ENCODE measurements at regions not wholly inside any gene's neighbourhood (a gene's known extent, or its start where the extent isn't known, plus 50 kb on each side); places are given as distances from the start of the nearest gene placed in this dataset.
"Not testable (repeated sequence)": the region's sequence is repeated elsewhere in the genome, so short reads cannot be mapped to it uniquely, and the experiment has no call there.

- DNase-seq (ENCODE audit: low spot score), result no peak
- intact Hi-C loops (cut with DNase I), result no loop called here
Observed at GRCh38 chr12:16788506-16789203, 182.7 kb upstream of the LMO3 start.

- no peak for DNase-seq (ENCODE audit: low spot score)
- intact Hi-C loops (cut with DNase I), result no loop called here
Observed at GRCh38 chr12:16785953-16786352, 180.0 kb upstream of the LMO3 start.

- DNase-seq (ENCODE audit: low spot score), result no peak
- intact Hi-C loops (cut with DNase I), result no loop called here
Observed at GRCh38 chr12:16785524-16785923, 179.6 kb upstream of the LMO3 start.

- intact Hi-C loops (cut with DNase I); DNase-seq (ENCODE audit: low spot score): not testable (repeated sequence)
Observed at GRCh38 chr12:16769129-16769528, 163.2 kb upstream of the LMO3 start.

- intact Hi-C loops (cut with DNase I), result no loop called here
- DNase-seq (ENCODE audit: low spot score), result no peak
Observed at GRCh38 chr12:16766736-16767135, 160.8 kb upstream of the LMO3 start.

GRCh38 chr12:16763901-16764300, 157.9 kb upstream of the LMO3 start:
- DNase-seq (ENCODE audit: low spot score), result no peak
- intact Hi-C loops (cut with DNase I), result no loop called here

GRCh38 chr12:16756833-16757555, 151.0 kb upstream of the LMO3 start:
- intact Hi-C loops (cut with DNase I), result no loop called here
- no peak for DNase-seq (ENCODE audit: low spot score)

- intact Hi-C loops (cut with DNase I), result no loop called here
- no peak for DNase-seq (ENCODE audit: low spot score)
Observed at GRCh38 chr12:16730772-16731171, 124.8 kb upstream of the LMO3 start.

GRCh38 chr12:16726879-16727278, 120.9 kb upstream of the LMO3 start:
- intact Hi-C loops (cut with DNase I), result no loop called here

GRCh38 chr12:16719713-16720416, 113.9 kb upstream of the LMO3 start:
- DNase-seq (ENCODE audit: low spot score), result no peak

More at GRCh38 chr12:16726879-16727278, 120.9 kb upstream of the LMO3 start:
- DNase-seq (ENCODE audit: low spot score), result no peak

GRCh38 chr12:16716928-16717327, 111.0 kb upstream of the LMO3 start:
- no peak for DNase-seq (ENCODE audit: low spot score)
- intact Hi-C loops (cut with DNase I), result no loop called here

More at GRCh38 chr12:16719713-16720416, 113.9 kb upstream of the LMO3 start:
- intact Hi-C loops (cut with DNase I), result no loop called here

- intact Hi-C loops (cut with DNase I), result no loop called here
- no peak for DNase-seq (ENCODE audit: low spot score)
Observed at GRCh38 chr12:16692099-16692498, 86.1 kb upstream of the LMO3 start.

- DNase-seq (ENCODE audit: low spot score), result no peak
- intact Hi-C loops (cut with DNase I), result no loop called here
Observed at GRCh38 chr12:16691624-16692023, 85.7 kb upstream of the LMO3 start.

GRCh38 chr12:16688200-16688599, 82.2 kb upstream of the LMO3 start:
- no peak for DNase-seq (ENCODE audit: low spot score)
- intact Hi-C loops (cut with DNase I), result no loop called here

- no peak for DNase-seq (ENCODE audit: low spot score)
- intact Hi-C loops (cut with DNase I), result no loop called here
Observed at GRCh38 chr12:16685107-16685506, 79.1 kb upstream of the LMO3 start.

GRCh38 chr12:16681196-16681595, 75.2 kb upstream of the LMO3 start:
- DNase-seq (ENCODE audit: low spot score), result no peak
- intact Hi-C loops (cut with DNase I), result no loop called here

GRCh38 chr12:16675438-16675837, 69.5 kb upstream of the LMO3 start:
- intact Hi-C loops (cut with DNase I), result no loop called here
- DNase-seq (ENCODE audit: low spot score), result no peak

GRCh38 chr12:16674885-16675284, 68.9 kb upstream of the LMO3 start:
- no peak for DNase-seq (ENCODE audit: low spot score)
- intact Hi-C loops (cut with DNase I), result no loop called here

GRCh38 chr12:16670456-16671050, 64.6 kb upstream of the LMO3 start:
- DNase-seq (ENCODE audit: low spot score), result no peak
- intact Hi-C loops (cut with DNase I), result no loop called here

- intact Hi-C loops (cut with DNase I), result no loop called here
- no peak for DNase-seq (ENCODE audit: low spot score)
Observed at GRCh38 chr12:16669756-16670155, 63.8 kb upstream of the LMO3 start.
